ENCODE measurements at regions not wholly inside any gene's neighbourhood (a gene's known extent, or its start where the extent isn't known, plus 50 kb on each side); places are given as distances from the start of the nearest gene placed in this dataset.

GRCh38 chr4:28879900-28880299 lies 1840.3 kb upstream of the PCDH7 start:
- TF ChIP-seq CTCF (conservative IDR thresholded peaks at IDR 0.05; ENCODE audit: low read depth in 2 of 2), result no peak
- no peak for TF ChIP-seq POLR2AphosphoS5 (IDR thresholded peaks at IDR 0.05; ENCODE audit: low read depth)
- TF ChIP-seq CREB1 (CRISPR knock-in tag; IDR thresholded peaks at IDR 0.05; ENCODE audit: low read depth), result no peak
- no peak for TF ChIP-seq ETS1 (IDR thresholded peaks at IDR 0.05)
- TF ChIP-seq REST (IDR thresholded peaks at IDR 0.05; ENCODE audit: unreplicated experiment), result no peak
- no peak for TF ChIP-seq ZNF114 (CRISPR knock-in tag; IDR thresholded peaks at IDR 0.05)
- TF ChIP-seq EZH2 (IDR thresholded peaks at IDR 0.05; ENCODE audit: low read depth, unreplicated experiment), result no peak
- TF ChIP-seq EZH2phosphoT487 (IDR thresholded peaks at IDR 0.05; ENCODE audit: unreplicated experiment), result no peak
- no peak for TF ChIP-seq ZNF331 (CRISPR knock-in tag; IDR thresholded peaks at IDR 0.05; ENCODE audit: low read depth)
